ENCODE measurements at regions not wholly inside any gene's neighbourhood (a gene's known extent, or its start where the extent isn't known, plus 50 kb on each side); places are given as distances from the start of the nearest gene placed in this dataset.

DNA sequence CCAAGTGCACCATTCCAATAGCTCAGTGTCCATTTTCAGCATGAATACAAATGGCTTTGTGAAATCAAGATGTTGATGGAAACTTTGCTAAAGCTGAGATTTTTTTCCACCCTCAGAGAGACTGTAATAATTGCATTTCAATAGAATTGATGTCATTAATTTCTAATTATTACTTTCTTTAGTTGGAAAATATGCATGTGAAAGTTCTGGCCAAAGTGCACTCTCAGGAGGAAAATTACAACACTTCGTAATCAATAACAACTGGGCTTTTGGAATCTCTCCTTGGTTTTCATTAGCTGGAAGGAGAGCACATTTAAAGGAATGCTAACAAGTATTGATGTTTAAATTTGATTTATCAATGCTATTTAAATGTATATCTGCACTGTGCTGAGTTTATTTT lies 529.5 kb upstream of the CDH8 start:
- DNase-seq (ENCODE audit: low read depth), result no peak

DNA sequence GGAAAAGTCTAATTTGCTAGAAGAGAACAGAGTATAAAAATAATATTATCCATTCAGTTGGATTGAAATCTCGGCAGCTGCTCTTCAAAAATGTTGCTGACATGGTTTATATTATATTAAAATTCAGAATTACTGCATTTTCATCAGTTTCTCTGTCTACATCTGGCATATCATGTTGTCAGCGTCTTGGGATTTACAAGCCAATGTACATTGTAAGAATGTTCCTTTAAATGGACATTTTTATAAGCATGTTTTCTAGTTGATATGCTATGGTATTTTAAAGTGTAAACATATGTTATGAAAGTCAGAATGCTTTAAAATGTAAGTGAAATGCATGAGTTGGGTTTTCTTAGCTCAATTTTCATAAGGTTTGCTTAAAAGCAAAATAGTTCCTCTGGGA lies 528.1 kb upstream of the CDH8 start:
- no peak for DNase-seq (ENCODE audit: low read depth)

DNA sequence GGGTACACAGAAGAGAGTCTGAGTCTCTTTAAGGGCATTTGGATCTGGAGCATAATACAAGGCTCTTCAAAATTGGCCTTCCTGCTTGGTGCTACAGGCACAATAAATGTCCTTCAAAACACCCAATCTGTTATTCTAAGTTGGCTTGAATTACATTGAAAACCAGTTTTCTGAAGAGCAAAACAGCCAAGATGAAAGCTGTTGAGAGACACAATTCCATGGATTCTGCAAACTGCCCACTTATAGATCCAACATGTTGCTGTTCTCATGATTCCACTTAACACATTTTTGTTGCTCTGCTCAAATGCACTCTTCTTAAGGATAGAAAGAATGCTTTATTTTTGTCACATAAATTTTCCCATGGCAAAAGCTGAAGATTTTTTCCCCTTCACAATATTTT lies 525.9 kb upstream of the CDH8 start:
- no peak for DNase-seq (ENCODE audit: low read depth)

DNA sequence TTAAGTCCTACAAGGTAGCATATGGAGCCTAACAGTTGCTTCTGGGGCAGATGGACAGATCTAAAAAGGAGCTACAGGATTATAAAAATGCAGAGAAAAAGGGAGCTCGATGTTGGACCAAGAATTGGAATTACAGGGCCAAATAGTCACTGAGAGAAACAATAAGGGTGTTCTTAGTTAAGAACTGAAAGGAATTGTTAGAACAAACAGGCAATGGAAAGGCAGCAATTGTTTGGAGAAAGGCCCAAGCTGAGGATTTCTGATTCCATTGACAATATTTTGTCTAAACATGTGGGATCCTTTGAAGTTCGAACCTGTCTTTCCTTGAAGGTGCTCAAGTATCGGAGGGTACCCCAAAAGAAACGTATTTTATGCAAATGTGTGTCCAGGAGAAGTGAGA lies 513.6 kb upstream of the CDH8 start:
- no peak for DNase-seq (ENCODE audit: low read depth)

DNA sequence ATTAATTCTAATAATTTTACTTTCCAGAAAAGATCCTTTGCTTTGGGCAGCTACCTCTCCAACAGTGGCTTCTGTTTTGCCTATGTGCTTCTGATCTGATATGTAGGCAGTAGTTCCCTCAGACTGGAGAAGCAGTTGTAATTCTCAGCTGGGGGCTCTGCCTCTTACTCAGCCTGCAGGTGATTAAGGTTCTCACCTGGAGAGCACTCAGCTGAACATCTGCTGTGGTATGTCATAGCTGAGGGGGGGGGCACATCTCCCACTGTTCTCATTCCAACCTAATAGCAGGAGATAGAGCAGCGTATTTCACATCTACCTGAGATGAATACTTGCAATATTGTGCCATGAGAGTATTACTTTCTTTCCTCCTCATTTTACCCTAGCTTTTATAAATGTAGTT lies 511.9 kb upstream of the CDH8 start:
- DNase-seq (ENCODE audit: low read depth), result no peak

DNA sequence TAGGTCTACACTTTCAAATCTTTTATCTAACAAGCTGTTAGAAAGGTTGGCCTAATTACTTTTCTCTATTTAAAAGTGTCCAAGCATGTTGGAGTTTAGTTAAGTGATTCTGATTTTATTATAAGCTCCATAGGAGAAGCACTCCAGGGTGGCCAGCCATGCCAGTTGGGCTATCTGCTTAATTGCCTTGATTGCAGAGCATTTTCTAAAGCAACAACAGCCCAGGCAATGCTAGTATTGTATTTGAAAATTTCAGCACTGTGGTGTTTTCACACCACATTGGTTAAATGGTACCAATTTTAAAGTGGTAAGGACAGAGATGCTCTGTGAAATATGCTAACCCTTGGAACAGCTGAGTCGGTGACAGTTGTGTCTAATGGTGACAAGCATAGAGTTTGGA lies 510.5 kb upstream of the CDH8 start:
- no peak for DNase-seq (ENCODE audit: low read depth)

DNA sequence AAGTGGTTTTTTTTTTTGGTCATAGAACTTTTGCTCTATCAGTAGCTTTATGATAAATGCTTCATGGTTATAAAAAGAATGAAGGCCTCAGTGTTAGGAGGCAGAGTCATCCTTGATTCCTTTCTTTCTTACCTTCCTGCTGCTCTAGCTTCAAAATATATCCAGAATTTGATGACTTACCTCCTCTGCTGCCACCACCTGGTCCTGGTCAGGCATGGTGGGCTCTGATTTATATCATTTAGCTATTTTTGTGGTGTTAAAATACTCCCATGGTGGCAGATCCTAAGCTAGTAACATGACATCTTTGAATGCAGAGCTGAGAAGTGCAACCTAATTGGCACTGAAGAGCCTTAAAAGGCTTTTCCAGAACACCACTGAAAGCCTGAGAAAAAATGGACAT lies 508.8 kb upstream of the CDH8 start:
- no peak for DNase-seq (ENCODE audit: low read depth)

DNA sequence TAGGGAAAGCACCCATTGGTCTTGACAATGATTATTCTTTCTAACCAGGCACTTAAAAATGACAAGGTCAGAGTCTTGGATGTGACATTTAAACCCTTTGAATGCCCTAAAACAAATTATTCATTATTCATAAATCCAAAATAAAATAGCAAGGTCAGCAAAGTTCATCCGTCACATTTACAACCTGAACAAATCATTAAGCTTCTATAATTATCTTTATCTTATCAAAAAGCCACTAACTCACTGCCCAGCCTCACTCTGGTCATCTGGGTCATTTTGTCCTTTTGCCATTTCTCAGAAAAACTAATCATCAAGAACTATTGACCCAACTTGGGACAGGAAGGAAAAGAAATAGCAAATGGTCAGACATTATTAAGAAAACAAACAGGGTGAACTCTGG lies 507.3 kb upstream of the CDH8 start:
- DNase-seq (ENCODE audit: low read depth), result no peak

DNA sequence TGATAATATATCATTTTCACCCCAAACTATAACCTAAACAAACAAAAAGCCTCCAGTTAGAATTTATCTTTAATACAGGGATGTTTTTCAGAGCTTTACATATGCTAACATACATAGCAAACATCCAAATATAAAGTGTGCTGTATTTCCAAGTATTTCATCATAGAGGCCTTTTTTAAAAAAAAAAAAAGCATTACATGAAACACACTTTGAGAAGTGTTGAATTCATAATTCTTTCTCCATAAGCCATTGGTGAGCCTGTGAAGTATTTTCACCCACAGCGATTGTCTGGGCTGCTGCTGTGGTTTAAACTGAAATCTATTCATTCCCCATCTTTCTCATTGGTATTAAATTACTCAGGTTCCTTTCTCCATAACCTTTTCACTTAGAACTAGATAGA lies 503.4 kb upstream of the CDH8 start:
- no peak for DNase-seq (ENCODE audit: low read depth)

DNA sequence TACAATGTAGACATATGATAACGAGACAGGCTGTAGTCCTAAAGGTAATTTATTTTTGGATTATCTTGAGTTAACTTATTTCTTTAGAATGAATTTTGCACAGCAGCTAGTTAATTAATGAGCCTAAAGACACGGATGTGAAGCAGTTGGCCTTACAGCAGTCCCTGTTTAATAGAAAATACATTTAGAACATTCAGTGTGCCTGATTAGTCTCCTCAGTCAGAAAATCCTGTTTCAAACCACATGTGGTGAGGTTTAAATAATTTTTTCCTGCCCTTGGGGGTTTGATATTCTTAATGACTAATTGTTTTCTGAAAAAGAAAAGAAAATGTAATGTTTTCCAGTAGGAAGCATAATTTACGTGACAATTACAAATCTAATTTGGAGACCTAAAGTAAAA lies 494.2 kb upstream of the CDH8 start:
- DNase-seq (ENCODE audit: low read depth), result no peak

DNA sequence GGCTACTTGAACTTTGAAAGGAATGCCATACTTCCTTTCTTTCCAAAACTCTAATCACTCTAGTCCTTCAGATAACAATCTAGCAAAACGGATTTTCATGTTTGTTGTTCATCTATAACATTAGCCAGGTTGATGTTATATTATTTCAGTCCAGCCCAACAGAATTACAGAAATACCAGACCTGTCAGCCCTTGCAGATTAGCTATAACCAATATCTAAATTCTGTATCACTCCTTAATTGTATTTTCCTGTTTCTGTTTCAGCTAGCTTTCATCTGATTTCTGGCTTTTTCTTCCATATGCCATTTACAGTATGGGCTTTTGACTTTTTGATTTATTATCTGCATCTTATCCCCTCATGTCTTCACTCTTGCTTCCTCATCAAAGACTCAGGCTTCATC lies 479.8 kb upstream of the CDH8 start:
- no peak for DNase-seq (ENCODE audit: low read depth)

DNA sequence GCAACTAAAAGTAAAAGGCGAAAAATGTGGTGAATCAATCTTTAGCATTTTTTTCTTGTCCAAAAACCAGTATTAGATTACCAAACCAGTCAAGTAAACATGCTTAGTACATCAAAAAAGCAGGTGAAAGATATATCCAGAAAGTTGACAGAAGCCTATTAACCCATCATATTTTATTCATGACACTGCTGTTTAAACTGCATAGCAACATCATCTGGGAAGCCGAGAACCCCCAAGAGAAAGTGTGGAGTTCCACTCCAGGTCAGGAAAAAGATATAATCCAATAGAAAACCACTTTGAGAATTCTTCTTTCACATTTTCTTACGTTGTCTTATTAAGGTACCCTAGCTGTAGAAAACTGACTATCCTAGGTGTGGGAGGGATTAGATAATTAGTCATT lies 466.8 kb upstream of the CDH8 start:
- DNase-seq (ENCODE audit: low read depth), result no peak

DNA sequence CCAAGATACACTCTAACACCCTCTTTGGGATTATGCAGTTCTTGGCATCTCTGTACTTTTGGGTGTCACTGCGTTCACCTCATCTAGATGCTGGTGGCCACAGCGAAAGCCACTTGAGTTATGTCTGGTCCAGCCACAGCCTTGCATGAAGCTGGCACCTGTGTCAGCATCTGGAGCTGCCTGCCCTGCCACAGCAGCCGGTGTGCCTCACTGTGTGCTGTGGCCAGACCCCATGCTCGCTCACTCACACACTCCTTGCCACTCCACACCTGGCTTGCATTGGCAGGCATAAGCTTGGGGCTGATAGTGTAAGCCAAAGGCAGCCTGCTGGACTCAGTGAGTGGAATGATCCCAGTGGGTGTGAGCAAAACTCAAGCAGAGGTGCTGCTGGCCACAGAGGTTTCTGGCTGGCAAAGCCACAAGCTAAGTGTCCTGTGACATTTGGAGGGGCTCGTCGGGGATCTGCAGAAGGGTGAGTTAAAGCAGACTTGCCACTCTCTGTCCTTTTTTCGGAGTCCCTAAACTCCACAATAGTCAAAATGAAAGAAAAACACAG lies 442.7 kb upstream of the CDH8 start:
- DNase-seq (ENCODE audit: low read depth), result no peak

DNA sequence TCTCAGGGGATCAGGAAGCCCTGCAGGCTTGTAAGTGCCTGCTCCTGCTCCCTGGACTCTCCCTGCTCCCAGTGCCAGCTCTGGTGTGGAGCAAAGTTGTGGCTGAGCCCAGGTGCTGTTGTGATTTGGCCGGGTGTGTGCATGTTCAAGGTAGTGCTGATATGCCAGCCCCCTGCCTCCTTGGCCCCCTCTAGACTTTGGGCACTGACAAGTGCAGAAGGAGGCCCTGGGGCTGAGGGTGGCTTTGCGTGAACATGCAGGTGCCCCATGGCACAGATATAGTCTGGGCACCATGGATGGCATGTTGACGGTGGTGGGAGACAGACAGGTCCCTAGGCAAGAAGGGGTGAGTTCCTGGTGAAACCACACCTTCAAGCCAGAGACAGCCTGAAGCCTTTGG lies 441.6 kb upstream of the CDH8 start:
- DNase-seq (ENCODE audit: low read depth), result no peak

DNA sequence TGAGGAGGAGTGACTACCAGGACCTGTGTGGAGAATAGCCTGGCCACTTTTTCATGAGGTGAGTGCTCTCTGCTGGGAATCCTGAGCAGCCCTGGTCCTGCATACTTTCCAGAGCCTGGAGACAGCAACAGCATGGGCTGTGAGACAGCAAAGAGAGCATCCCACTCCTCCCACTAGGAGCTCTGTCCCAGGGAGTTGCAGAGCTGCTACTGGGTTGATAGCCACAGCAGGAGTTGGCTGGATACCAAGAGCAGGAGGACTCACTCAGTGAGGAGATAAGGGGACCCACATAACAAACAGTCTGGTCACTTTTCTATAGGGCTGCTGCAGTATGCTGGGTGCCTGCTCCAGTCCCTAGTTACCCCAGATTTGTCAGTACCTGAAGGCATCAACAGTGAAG lies 439.3 kb upstream of the CDH8 start:
- no peak for DNase-seq (ENCODE audit: low read depth)

DNA sequence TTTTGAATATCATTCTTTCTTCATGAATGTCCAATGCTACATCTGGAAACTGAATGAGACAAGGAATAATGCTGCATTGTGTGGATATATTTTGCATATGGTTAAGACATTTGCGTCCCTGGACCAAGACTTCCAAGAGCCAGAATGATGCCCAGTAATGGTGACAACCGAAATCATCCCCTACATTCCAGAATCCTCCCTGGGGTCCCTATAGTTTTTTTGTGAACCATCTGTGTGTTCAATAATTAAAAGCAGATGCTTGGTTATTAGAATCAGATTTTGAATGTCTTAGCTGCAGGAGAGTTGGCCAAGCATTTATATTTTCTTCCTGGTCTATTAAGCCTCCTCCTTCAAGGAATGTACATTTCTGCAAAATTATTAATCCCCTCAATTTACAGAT lies 426.7 kb upstream of the CDH8 start:
- DNase-seq (ENCODE audit: low read depth), result no peak

DNA sequence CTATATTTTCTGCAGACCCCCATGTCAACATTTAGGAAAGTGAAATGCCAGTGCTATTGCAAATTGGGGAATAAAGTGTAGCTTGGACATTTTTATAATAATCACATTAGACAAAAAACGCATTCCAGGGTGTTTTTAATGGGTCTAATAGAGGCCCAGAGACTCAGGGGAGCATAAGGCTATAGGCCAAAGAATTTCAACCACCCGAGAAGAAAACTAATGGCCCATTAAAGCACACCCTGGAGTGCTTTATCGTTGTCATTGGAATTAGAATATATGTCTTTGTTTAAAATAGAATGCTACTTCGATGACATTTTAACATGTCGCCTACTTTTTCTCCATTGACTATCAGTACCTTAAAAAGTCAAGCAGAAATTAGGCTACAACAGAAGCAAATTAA lies 414.1 kb upstream of the CDH8 start:
- DNase-seq (ENCODE audit: low read depth), result no peak

DNA sequence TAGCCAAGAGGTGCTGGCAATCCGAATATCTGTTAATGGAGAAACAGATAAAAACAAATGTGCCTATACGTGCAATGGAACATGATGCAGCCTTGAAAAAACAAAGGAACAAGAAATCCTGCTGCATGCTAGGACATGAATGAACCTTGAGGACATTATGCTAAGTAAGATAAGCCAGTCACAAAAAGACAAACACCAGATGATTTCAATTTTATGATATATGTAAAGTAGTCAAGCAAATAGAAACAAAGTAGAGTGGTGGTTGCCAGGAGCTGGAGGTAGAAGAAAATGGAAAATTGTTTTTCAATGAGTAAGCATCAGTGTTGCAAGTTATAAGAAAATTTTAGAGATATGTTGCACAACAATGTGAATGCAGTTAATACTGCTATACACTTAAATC lies 409.7 kb upstream of the CDH8 start:
- no peak for DNase-seq (ENCODE audit: low read depth)

DNA sequence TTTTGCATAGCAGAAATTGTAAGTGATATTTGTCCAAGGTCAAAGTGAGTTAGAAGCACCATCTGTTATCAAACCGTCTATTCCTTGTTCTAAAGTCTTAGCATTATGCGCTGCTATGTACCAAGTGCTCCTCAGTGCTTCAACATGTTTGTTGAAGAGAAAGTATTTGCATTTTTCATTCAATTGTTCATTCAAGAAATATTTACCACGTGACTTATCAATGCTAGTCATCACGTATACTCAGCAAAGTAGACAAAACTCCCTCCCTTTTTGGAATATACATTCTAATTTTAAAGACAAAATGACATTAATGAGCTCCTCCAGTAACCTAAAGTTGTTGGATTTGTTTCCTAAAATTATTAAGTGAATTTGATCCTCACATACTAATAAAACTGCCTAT lies 388.0 kb upstream of the CDH8 start:
- no peak for DNase-seq (ENCODE audit: low read depth)

DNA sequence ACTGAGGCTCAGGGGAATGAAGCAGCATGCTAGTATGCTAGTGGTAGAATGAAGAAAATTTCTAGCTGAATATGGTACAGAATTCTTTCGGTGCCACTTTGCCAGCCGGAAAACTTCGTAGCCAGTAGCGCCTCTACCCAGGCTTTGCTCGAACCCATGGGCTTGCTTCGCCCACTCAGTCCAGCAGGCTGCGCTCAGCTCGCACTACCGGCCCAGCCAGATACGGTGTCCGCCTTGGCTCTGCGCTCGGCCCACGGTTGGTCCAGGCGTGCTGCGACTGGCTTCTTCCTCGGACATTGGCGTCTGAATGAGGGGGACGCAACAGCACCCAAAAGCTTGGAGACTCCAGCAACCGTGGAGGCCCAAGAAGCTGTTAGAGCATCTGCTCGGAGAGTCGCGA lies 372.5 kb upstream of the CDH8 start:
- DNase-seq (ENCODE audit: low read depth), result no peak

DNA sequence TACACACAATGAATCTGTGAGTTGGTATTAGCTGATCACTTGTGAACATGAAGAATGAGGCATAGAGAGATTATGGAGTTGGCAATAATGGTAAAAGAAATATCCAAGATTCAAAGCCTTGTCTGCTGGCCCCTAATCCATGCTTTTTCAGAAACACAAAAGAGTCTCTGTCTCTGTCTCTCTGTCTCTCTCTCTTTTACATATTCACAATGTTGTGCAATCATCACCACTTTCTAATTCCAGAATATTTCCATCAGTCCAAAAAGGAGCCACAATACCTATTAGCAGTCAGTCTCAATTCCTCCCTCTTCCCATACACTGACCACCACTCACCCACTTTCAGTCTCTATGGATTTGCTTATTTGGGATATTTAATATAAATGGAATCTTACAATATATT lies 370.1 kb upstream of the CDH8 start:
- DNase-seq (ENCODE audit: low read depth), result no peak

DNA sequence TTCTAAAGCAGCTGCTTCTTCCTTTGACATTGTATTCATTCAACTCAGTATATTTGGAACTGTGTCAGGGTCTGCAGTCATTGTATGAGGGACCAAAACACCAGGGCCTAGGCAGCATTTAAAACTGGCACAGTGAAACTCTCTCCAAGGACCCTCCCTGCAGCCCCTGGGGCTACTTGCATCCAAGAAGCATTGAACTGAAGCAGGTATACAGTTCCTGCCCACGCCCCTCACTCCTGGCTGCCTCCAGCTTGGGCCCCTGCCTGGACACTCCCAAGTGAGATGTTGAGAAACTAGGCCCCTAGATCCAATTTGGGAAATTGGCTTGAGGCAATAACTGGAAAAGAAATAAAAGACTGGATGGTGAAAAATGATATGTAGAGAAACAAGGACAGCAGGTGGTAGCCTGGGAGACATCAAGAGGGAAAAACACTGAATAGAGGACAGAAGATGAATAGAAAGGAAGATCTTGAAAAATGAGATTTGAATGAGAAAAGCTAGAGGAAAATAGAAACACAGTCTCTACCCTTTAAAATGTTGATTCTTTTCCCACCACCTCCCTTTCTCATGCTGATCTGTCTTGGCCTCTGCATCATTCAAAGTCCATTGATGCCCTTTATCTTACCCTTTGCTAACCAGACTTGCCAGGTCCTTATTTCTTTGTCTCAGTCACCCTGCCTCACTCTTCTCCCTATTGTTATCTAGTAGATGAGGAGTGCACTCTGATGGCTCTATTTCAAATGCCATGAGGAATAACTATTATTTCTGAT lies 368.8 kb upstream of the CDH8 start:
- no peak for DNase-seq (ENCODE audit: low read depth)

DNA sequence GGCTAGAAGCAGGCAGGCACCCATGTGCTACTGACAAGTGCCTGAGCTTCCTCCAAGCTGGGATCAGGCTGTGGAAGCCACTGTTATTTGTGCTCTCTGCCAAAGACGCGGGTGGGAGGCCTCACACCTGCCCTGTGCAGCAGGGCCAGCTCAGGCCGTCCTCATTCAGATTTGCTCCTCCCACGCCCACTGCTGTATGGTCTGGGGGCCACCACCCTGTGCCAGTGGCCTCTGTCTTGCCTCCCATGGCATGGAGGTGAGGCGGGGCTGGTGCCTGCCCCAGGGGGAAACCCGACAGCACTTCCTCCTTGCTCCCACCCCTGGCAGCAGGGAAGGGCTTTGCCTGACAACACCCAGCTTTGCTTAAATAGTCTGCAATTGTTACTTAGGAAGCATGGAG lies 356.5 kb upstream of the CDH8 start:
- DNase-seq (ENCODE audit: low read depth), result no peak

DNA sequence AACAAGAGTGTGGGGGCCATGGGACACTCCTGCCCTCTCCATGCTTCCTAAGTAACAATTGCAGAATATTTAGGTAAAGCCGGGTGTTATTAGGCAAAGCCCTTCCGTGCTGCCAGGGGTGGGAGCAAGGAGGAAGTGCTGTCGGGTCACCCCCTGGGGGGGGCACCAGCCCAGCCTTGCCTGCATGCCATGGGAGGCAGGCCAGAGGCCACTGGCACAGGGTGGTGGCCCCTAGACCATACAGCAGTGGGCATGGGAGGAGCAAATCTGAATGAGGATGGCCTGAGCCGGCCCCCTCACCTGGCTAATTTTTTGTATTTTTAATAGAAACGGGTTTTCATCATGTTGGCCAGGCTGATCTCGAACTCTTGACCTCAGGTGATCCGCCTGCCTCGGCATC lies 355.7 kb upstream of the CDH8 start:
- DNase-seq (ENCODE audit: low read depth), result no peak

DNA sequence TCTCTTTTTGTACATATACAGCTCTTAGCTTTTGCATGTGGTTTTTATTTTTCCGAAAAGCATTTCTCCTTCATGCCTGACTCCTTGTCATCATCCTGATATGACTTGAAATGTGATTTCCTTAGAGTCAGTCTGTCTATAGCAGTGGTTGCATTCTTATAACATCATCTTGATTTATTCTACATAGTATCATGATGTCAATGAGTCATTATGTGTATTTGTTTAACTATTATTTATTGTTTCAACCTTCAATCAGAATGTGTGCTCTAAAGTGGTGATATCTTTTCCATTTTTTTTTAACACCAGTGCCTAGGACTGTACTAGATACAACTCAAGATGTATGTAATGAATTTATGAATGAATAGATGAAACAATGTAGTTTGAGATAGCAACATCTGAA lies 354.9 kb upstream of the CDH8 start:
- no peak for DNase-seq (ENCODE audit: low read depth)

Data from HS-5 (cell line).